Osteoblast (primary cell): ENCODE measurements at regions not wholly inside any gene's neighbourhood (a gene's known extent, or its start where the extent isn't known, plus 50 kb on each side); places are given as distances from the start of the nearest gene placed in this dataset.
"Not testable (repeated sequence)": the region's sequence is repeated elsewhere in the genome, so short reads cannot be mapped to it uniquely, and the experiment has no call there.

Source experiments
- DNase-seq: peaks from one replicate; pipeline ENCODE4 v3.0.0; 2011; ENCODE audit warnings: low spot score, mixed read lengths; ENCODE audit not compliant: insufficient read length; ENCODE audit errors: missing footprints
- H2AFZ ChIP-seq: 2 replicates; pipeline ENCODE4 v1.6.0; 2011; ENCODE audit warnings: mild to moderate bottlenecking, low read length
- H3K27ac ChIP-seq: 2 replicates; pipeline ENCODE4 v1.5.1; 2011; ENCODE audit warnings: mild to moderate bottlenecking, low read depth, low read length, moderate library complexity
- H3K27me3 ChIP-seq: 2 replicates; pipeline ENCODE4 v1.6.0; 2012; ENCODE audit warnings: mild to moderate bottlenecking, control low read depth, inconsistent platforms, low read length, moderate library complexity; ENCODE audit not compliant: insufficient read depth
- H3K36me3 ChIP-seq: 2 replicates; pipeline ENCODE4 v1.5.1; 2011; ENCODE audit warnings: mild to moderate bottlenecking, low read length, control low read depth, moderate library complexity; ENCODE audit not compliant: insufficient read depth
- H3K4me1 ChIP-seq: 2 replicates; pipeline ENCODE4 v1.5.1; 2011; ENCODE audit warnings: mild to moderate bottlenecking, low read length, control low read depth, moderate library complexity; ENCODE audit not compliant: insufficient read depth
- H3K4me2 ChIP-seq: 2 replicates; pipeline ENCODE4 v1.6.0; 2011; ENCODE audit warnings: mild to moderate bottlenecking, low read length; ENCODE audit not compliant: insufficient read depth
- H3K4me3 ChIP-seq: fragments of 200-600 bp; sonication (generic); 3 replicates; pipeline ENCODE4 v1.5.1; 2012; ENCODE audit warnings: mild to moderate bottlenecking, low read length, inconsistent platforms; ENCODE audit not compliant: insufficient read depth
- H3K79me2 ChIP-seq: 2 replicates; pipeline ENCODE4 v1.6.0; 2012; ENCODE audit warnings: mild to moderate bottlenecking, low read length, control low read depth, inconsistent platforms; ENCODE audit not compliant: insufficient read depth
- H3K9me3 ChIP-seq: 2 replicates; pipeline ENCODE4 v1.5.1; 2011; ENCODE audit warnings: low read depth, low read length, control low read depth
- H4K20me1 ChIP-seq: 2 replicates; pipeline ENCODE4 v1.6.0; 2012; ENCODE audit warnings: mild to moderate bottlenecking, low read length, control low read depth; ENCODE audit not compliant: insufficient read depth
- CTCF ChIP-seq: IDR thresholded peaks from 2 replicates; pipeline ENCODE4 v1.5.1; 2011; ENCODE audit warnings: mild to moderate bottlenecking, low read depth, low read length, moderate library complexity; ENCODE audit errors: extremely low read depth

- no peak for DNase-seq
- H3K27ac ChIP-seq = no peak overlapping the region
- no peak for TF ChIP-seq CTCF
These were observed 68.2 kb upstream of the MAML3 start for GRCh38 chr4:140222171-140222570.

GRCh38 chr4:140220058-140220457 is 66.1 kb upstream of the MAML3 start:
- Histone ChIP-seq H3K9me3 (no peaks in the 10 kb centered on the region), H3K36me3 (no peaks in the 10 kb centered on the region), H3K4me1 (no peaks in the 10 kb centered on the region), H4K20me1 (no peaks in the 10 kb centered on the region), H3K27me3 (no peaks in the 10 kb centered on the region), H3K79me2 (no peaks in the 10 kb centered on the region), H2AFZ (no peak overlapping the region), H3K4me3 (no peak overlapping the region), H3K27ac (no peak overlapping the region), H3K4me2 (no peak overlapping the region)
- no peak for DNase-seq
- no peak for TF ChIP-seq CTCF

More at GRCh38 chr4:140222171-140222570, 68.2 kb upstream of the MAML3 start:
- H2AFZ ChIP-seq = no peak overlapping the region
- H3K4me2 ChIP-seq = no peak overlapping the region
- H3K36me3 ChIP-seq = no peaks in the 10 kb centered on the region
- H3K4me3 ChIP-seq = no peak overlapping the region
- H3K27me3 ChIP-seq = no peaks in the 10 kb centered on the region
- no peaks in the 10 kb centered on the region for H3K9me3 ChIP-seq
- H3K79me2 ChIP-seq = no peaks in the 10 kb centered on the region
- no peaks in the 10 kb centered on the region for H4K20me1 ChIP-seq
- H3K4me1 ChIP-seq = no peaks in the 10 kb centered on the region

GRCh38 chr4:140219567-140219966 is 65.6 kb upstream of the MAML3 start:
- no peak overlapping the region for H3K27ac ChIP-seq
- no peak for DNase-seq
- H2AFZ ChIP-seq = no peak overlapping the region

GRCh38 chr4:140219070-140219469 is 65.1 kb upstream of the MAML3 start:
- not testable (repeated sequence) for H3K27me3 ChIP-seq, H2AFZ ChIP-seq, H3K27ac ChIP-seq, H4K20me1 ChIP-seq, H3K9me3 ChIP-seq, DNase-seq, H3K4me1 ChIP-seq, H3K79me2 ChIP-seq, H3K4me2 ChIP-seq, H3K4me3 ChIP-seq, H3K36me3 ChIP-seq

More at GRCh38 chr4:140219567-140219966, 65.6 kb upstream of the MAML3 start:
- H3K4me1 ChIP-seq = no peaks in the 10 kb centered on the region
- H3K9me3 ChIP-seq = no peaks in the 10 kb centered on the region
- no peaks in the 10 kb centered on the region for H3K36me3 ChIP-seq
- H3K4me3 ChIP-seq = no peak overlapping the region
- H3K27me3 ChIP-seq = no peaks in the 10 kb centered on the region
- no peaks in the 10 kb centered on the region for H4K20me1 ChIP-seq
- TF ChIP-seq CTCF = no peak
- no peaks in the 10 kb centered on the region for H3K79me2 ChIP-seq
- H3K4me2 ChIP-seq = no peak overlapping the region

- no peaks in the 10 kb centered on the region for H3K9me3 ChIP-seq
- H4K20me1 ChIP-seq = no peaks in the 10 kb centered on the region
- no peak overlapping the region for H3K27ac ChIP-seq
- H3K36me3 ChIP-seq = no peaks in the 10 kb centered on the region
- no peaks in the 10 kb centered on the region for H3K4me1 ChIP-seq
- DNase-seq = no peak
- H3K4me2 ChIP-seq = no peak overlapping the region
- no peak for TF ChIP-seq CTCF
- no peaks in the 10 kb centered on the region for H3K79me2 ChIP-seq
- H2AFZ ChIP-seq = no peak overlapping the region
- no peak overlapping the region for H3K4me3 ChIP-seq
- H3K27me3 ChIP-seq = peaks cover 11% of the 10 kb centered on the region
These were observed 59.8 kb upstream of the MAML3 start for GRCh38 chr4:140213749-140214148.
